Suppressor macrophage treated with lipopolysaccharide for 1 hour (primary cell): ENCODE measurements at regions not wholly inside any gene's neighbourhood (a gene's known extent, or its start where the extent isn't known, plus 50 kb on each side); places are given as distances from the start of the nearest gene placed in this dataset.

ENCODE experiments used
- DNase-seq, 3 donors: peaks; one replicate each; pipeline ENCODE4 v3.0.0-alpha.2; 2020 to 2022

DNA sequence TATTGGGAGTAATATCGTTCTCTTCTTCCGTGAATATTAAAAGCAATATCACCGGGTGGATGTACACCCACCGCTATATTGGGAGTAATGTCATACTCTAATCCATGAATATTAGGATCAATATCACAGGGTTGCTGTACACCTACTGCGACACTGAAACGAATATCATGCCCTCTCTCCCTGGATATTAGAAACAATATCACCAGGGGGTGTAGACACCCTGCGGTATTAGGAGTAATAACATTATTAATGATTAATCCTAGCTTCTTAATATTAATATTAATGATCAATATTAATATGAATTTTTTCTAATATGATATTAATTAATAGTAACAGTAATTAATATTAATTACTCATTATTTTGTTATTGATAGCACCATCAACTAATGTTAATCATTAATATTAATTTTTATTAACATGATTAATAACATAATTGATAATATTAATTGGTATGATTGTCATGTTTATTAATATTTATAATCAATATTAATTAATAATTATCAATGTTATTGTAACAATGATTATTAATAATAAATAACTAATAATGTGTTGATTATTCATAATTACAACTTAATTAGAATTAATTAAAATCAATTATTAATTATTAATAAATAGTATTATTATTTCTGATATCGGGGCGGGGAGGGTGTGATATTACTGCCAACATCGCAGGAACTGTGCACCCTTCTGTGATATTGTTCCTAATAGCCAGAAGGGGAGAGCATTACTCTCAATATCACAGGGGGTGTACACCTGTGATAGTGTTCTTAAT is 121.3 kb upstream of the C1GALT1 start:
- no peak for DNase-seq

DNA sequence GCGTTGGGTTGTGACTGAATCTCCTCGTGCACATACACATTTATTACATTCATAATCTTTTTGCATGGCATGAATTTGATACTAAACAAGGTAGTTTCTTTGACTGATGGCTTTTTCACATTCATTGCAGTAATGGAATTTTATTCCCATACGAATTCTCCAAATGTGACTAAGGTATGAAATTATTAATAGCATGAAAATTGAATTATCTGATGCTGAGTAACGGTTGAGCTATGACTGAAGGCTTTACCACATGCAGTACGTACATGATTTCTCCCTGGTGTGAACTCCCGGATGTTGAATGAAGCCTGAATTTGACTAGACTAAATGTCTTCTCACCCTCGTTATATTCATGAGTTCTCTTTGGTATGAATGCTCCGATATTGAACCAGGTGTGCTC is 104.4 kb upstream of the C1GALT1 start:
- DNase-seq = no peak

DNA sequence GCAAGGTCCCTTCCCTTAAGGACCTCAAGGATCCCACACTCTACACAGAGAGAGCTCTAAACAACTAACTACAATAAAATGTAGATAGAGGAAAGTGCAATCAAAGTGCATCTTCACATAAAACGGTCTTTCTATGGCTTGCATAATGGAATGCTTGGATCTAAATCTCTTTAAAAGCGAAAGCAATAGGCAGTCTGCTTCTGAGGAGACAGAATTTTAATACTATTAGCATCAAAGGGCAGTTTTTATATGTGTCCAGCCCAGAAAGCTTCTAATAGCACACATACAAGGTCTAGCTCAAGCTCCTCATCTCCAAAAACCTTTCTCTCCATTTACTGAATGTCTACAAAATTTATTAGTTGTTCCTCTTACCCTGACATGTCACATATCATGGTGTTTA is 101.5 kb upstream of the C1GALT1 start:
- no peak for DNase-seq

DNA sequence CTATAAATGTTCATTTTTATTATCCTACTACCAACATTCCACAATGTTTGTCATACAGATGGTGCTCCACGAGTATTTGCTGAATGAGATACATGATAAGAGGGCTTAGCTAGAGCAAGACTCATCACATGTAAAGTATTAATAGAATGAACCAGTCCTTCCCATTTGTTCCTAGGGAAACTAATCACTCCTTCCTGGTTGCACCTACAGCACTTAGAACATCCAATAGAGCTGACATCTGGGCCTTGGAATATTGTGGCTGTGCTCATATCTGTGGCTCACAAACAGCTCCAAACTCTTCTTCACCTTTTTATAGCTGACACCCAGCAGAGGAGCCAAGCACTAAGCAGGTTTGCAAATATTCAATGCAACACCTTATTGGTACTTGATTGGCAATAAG is 91.9 kb upstream of the C1GALT1 start:
- DNase-seq = no peak

DNA sequence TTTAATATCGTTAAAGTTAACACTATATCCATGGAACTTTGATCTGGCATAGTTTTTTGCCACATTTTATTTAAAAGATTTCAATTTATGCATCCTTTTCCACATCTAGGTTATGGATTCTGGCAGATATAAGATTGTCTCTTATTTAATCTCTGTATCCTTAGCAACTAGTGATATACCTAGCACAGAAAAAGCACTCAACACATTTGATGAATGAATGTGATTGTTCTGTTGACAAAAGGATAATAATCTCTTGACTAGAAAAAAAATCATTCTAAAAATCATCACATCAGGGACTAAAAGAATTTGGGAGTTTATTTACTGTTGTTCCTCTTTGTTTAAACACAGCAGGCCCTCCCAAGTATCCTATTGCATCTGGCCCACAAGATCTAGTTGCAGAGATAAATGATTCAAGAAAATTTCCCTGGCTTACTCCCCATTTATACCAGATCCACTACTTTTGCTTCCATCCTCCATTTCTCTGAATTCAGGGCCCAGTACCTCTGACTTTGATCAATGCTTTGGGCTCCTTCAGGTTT is 84.0 kb upstream of the C1GALT1 start:
- DNase-seq = peak in 1 of 3 donors; percentile 7

DNA sequence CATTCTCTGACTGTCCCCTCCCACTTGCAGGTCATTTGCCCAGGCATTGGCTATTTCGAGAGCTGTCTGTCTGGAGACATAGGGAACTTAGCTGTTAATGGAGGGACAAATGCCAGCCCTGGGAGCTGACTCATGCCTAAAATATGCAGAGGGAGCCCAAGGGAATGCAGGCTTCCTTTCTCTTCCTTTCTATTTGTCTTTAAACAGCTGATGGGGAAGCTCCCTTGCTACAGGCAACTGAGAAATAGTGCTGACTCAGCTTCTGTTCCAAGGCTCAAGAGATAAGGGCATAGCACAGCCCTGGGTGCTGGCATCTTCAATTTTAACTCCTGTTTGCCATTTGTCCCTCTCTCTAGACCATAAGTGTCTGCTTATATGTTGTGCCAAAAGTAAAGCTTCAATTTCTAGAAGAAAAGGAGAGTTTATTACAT is 82.7 kb upstream of the C1GALT1 start:
- peak; percentile 68 to 73 (median 72) for DNase-seq

DNA sequence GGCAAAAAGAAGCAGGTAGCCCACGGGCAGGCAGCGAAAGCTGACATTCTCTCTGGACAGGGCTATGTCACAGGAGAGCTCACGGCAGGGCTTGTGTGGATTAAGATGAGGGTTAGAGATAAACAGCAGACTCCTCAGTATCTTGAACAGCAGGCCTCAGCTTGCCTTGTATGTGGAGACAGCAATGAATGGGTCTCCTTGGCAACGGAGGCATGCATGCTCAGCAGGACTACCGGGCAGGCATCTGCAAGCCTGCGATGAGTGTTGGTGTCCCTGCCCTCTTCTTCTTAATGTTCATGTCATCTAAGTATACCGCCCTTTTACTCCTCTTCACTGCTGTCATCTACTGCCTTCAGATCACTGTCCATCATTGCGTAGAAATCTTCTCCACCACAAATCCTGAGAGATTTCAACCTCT is 81.9 kb upstream of the C1GALT1 start:
- peak in 1 of 3 donors; percentile 12 for DNase-seq

DNA sequence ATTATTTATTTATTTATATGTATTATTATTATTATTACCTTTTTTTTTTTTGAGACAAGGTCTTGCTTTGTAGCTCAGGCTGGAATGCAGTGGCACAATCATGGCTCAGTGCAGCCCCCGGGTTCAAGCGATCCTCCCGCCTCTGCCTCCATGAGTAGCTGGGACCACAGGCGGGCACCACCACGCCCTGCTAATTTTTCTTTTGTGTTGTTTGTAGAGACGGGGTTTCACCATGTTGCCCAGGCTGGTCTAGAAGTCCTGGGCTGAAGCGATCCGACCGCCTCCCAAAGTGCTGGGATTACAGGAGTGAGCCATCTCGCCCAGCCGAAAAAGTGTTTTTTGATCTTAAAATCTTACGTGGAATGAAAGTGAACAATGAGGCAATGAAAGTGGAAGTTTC is 79.4 kb upstream of the C1GALT1 start:
- DNase-seq = peak in 1 of 3 donors; percentile 16

DNA sequence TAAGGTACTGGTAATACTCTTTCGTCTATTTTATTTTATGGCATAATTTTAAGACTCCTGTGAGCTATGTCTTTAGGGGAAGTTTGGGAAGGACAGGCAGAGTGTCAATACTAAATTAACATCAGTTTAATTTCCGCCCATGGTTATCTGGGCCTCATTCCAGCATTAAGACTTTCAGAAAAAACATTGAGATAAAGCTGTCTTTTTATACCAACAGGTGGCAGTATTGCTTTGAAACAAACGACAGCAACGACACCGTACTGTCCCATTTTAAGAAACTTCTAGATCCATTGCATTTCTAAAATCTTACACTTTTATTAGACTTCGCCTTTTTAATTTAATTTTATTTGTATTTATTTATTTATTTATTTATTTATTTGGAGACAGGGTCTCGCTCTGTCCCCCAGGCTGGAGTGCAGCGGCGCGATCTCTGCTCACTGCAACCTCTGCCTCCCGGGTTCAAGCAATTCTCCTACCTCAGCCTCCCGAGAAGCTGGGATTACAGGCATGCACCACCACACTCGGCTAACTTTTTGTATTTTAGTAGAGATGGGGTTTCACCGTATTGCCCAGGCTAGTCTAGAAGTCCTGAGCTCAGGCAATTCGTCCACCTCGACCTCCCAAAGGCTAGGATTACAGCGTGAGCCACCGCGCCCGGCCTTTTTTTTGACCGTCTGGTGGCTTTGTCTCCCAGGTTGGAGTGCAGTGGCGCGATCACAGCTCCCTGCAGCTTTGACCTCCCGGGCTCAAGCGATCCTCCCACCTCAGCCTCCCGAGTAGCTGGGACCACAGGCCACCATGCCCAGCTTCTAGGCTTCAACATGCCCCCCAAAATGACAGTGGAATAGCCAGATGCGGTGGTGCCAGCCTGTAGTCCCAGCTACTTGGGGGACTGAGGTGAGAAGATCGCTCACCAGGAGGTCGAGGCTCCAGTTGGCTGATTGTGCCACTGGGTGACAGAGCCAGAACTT is 78.7 kb upstream of the C1GALT1 start:
- DNase-seq = peak; percentile 64 to 90 (median 71)

DNA sequence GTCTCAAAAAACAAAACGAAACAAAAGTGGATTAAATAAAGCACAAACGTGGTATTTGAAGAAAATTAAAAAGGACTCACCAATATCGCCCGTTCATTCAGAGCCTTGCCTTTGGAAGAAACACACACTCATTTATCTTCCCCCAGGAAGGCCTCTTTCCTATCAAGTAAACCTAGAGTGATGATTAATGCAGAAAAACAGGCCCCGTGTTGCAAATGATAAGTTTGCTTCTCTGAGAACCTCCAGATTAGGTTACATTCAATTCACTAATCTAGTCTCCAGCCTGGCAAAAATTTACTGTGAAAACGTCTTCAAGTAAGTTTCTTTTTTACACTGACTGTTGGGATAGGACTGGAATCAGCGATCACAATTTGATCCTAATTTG is 78.0 kb upstream of the C1GALT1 start:
- DNase-seq = peak in 1 of 3 donors; percentile 5

DNA sequence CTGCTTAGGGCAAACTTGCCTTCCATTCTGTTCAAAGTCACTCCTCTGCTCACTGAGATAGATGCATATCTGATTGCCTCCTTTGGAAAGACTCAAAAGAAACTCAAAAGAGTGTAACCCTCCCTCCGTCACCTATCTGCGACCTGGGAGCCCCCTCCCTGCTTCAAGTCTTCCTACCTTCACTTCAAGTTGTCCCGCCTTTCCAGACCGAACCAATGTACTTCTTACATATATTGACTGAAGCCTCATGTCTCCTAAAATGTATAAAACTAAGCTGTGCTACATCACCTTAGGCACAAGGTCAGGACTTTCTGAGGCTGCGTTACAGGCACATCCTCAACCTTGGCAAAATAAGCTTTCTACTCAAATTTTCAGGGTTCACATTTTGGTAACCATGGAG is 77.4 kb upstream of the C1GALT1 start:
- no peak for DNase-seq

DNA sequence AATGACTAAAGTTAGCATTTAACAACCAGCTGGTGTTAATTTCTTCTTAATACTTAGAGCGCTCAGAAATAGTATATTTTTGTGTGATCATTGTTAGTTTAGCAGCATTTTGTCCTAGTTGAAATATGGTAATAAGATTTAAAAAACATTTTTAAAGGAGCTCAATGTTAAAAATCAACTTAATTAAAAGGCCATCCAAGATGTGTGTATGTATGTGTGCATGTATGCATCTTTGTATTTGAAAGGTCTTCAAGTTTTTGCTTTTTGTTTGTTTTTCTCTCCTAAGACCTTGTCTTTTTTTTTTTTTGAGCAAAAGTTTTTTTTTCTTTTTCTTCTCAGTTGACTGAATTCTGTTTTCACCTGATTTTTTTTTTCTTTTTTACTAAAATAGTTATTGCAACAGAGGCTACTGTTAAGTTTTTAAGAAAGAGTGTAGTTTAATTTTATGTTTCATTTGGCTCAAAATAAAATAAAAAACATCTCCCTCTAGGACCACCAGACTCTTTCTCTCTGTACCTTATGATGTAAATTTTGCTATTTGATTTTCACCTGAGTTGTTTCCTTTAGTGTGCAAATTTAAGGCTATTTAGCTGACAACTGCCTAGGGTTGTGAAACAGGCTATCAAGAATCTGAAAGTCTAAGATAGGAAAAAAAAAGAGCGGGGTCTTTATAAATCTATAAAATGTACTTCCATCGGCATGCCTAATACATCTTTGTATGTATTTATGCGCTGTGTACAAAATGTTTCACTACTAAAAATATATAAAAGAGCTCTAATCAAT is 76.4 kb upstream of the C1GALT1 start:
- DNase-seq = peak in 1 of 3 donors; percentile 12

DNA sequence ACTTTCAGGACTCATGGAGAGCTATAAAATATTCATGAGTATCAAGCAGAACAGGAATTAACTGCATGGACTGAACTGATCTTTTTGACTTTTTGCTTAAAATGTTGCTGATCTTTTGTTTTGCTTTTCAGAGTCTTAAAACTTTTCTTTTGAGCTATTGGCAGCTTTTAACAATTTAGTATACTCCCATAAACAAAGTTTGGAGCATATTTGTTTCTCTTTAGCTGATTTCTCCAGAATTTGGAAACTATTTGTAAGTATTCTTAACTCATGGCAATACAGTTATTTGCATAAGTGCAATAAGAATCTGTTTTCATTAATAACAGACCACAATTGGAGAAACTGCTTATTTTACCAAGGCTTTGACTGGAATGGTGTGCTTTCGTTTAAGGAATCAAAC is 73.4 kb upstream of the C1GALT1 start:
- DNase-seq = no peak

DNA sequence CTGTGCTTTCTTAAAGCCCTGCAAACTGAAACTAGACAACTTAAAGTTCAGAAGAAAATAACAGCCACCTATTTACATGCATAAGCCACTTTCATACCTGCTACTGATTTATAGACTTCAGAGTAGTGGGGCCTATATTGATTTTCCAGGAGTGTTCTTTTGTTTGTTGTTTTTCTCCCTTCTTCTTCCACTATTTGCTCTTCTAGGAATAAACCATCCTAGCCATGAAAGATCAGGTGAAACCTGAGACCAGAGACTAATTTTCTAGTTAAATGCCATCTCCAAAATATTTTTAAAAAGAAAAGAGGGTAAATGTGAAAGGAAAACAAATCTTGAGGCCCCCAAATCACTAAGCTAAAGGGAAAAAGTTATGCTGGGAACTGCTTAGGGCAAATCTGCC is 72.4 kb upstream of the C1GALT1 start:
- DNase-seq = no peak

DNA sequence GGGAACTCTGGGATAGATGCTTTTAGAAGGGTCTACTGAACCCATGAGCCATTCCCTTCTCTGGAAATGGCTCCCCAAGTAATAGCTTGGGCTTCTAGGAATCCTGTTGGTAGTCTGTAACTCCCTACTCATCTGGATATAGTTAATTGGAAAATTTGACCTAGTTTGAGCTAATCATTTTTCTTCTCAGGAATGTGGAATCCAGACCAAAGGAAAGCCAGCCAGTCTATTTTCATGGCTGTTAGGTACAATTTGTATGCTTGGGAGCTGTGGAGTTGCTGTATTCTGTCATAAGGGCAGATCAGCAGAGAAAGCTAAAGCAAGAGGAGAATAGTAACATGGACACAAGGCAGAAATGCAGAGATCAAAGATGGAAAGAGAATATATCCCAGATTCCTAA is 71.6 kb upstream of the C1GALT1 start:
- DNase-seq = no peak

DNA sequence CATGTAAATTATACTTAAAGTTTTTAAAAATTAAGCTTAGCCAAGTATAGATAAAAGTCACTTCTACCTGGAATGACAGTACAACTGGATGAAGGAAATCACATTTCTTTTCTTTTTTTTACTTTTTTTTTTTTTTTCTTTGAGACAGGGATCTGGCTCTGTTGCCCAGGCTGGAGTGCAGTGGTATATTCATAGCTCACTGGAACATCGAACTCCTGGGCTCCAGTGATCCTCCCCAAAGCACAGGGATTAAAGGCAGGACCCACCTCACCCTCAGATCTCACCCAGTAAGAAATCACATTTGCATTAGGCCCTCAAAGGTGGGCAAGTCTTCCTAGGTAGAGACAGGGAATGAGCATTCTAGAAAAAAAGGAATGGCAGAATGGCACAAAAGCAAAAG is 69.5 kb upstream of the C1GALT1 start:
- no peak for DNase-seq

DNA sequence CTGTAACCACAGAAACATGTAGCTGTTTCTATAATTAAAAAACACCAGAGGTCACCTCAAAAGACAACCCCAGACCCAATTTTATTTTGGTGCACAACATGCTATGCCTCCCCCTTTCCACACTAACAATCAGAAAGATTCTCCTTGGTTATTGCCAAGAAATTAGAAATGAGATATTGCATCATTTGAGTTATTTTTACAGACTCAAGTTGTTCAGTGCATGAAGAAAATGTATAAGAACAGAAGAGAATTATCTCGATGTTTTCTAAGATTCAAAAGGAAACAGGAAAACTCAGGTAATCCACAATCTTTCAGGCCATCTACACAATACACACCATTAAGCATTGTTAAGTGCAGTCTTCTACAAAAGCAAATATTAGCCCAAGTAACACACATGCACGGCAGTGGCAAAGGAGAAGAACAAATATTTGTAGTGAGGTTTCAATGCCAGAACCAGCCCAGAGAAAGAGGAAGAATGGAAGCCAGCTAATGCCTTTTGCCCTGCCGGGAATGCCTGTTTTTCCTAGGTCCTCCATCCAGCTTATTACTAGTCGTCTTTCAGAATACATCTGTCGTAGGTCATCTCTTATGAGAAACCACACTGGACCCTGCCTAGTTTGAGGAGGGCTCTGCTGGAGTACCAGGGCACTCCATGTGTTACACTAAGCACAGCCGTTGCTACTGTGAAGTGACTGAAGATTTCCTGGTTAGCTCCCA is 67.6 kb upstream of the C1GALT1 start:
- DNase-seq = no peak

DNA sequence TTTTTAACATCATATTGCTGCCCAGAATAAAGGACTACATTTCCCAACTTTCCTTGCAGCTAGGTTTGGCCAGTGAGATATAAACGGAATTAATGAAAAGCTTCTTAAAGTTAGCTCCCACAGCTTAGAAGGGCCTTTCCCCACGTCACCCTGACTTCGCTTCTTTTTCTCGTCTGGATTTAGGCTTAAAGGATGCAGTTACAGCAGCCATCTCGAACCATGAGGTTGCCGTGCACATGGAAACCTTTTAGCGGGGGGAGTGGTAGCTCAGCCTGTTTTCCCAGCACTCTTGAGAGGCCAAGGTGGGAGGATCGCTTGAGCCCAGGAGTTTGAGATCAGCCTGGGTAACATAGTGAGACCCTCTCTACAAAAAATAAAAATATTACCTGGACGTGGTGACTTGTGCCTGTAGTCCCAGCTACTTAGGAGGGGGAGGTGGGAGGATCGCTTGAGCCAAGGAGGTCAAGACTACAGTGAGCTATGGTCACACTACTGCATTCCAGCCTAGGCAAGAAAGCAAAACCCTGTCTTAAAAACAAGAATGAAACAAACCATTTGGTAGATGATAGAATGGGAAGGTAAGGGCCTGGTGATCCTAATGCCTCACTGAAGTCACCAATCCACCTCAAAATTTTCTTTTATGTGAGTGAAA is 64.3 kb upstream of the C1GALT1 start:
- no peak for DNase-seq

DNA sequence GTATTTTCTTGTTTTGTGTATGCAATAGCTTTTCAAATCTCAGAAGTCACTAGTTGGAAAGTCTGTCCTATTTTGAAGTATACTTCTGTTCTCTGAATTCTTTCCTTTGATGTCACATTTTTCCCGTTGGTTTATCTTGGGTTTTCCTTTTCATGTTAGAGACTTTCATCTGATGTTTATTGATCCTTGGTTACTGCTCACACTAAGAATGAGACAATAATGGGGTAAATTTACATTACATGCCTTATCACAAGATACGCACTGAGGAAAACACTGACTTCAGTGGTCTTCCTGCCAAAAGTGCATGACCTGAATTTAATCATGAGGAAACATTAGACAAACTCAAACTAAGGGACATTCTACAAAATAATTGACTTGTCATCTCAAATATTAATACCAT is 63.5 kb upstream of the C1GALT1 start:
- DNase-seq = no peak

DNA sequence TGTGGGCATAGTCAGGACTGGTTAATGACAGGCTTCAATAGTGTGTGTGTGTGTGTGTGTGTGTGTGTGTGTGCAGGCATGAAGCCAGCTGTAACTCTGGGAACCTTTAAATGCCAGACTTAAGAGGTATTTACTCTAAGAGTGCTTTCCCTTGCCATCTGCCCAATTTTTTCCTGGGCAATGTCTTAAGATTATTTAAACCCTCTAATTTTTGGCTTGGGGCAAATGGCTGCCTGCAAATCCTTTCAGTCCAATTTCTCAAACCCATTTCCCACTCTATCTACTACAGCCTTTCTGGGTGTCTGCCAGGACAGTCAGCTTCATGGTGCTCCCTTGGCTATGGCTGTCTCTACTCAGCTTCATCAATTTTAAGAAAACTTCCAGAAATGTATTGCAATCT is 62.6 kb upstream of the C1GALT1 start:
- DNase-seq = no peak

DNA sequence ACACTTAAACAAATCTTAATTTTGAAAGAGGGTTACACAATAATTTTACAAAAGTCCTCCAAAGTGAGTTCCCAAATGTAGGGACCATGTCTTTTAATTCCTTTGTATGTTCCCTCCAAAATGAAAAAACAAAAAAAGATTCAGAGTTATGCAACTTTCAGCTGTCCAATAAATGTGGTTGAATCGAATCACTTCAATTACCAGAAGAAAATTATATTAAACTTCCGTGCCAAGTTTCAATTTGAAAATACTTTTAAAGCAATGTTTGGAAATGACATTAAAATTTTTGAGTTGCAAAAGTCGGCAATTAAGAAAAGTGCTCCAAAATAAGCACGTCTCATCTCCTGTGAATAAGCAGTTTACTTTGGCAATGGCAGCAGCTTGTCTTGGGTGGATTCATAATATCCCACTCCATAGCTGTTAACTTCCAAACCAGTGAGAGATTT is 60.3 kb upstream of the C1GALT1 start:
- no peak for DNase-seq
